B cell (primary cell): ENCODE measurements at regions not wholly inside any gene's neighbourhood (a gene's known extent, or its start where the extent isn't known, plus 50 kb on each side); places are given as distances from the start of the nearest gene placed in this dataset.

Source experiments
- ATAC-seq: fragments of 200-7000 bp; cut with Tn5 transposase; one replicate; pipeline ENCODE4 v1.10.0; 2021; ENCODE audit warnings: low read depth, mild to moderate bottlenecking, moderate number of reproducible peaks, moderate library complexity
- CTCF ChIA-PET: fragments of 350-600 bp; sonication (Branson Sonifier 250); formaldehyde crosslinking; loops from one replicate; lab custom pipeline; 2021; ENCODE audit warnings: antibody characterized with exemption, inconsistent platforms; lab: Charles Lee
- POLR2A ChIA-PET: fragments of 350-600 bp; sonication (Branson Sonifier 250); formaldehyde crosslinking; loops from one replicate; lab custom pipeline; 2021; ENCODE audit warnings: antibody characterized with exemption; lab: Charles Lee
- DNase-seq: peaks from one replicate; pipeline ENCODE4 v3.0.0; 2013
- H2AFZ ChIP-seq: 2 replicates; pipeline ENCODE4 v1.6.1; 2012; ENCODE audit warnings: mild to moderate bottlenecking, low read depth, low read length; ENCODE audit not compliant: insufficient read depth, poor library complexity, severe bottlenecking
- H3K27ac ChIP-seq, 2 donors: 1 replicate in 1 of 2; 2 replicates in 1 of 2; pipeline ENCODE4 v1.5.1; 2012 to 2013; ENCODE audit warnings: low read length in 2 of 2, mild to moderate bottlenecking in 2 of 2, moderate library complexity in 1 of 2
- H3K27me3 ChIP-seq, 4 experiments: fragments of 200-600 bp in 1 of 4; sonication (generic) in 1 of 4; replicated peaks in 1 of 4; 1 replicate in 2 of 4; 2 replicates in 2 of 4; pipeline versions ENCODE4 v1.6.1 to v1.7.0; 2013 to 2016; ENCODE audit warnings: low read length in 3 of 4, mild to moderate bottlenecking in 2 of 4, mixed read lengths in 1 of 4, moderate library complexity in 1 of 4; ENCODE audit not compliant: insufficient read depth in 4 of 4, control insufficient read depth in 3 of 4; ENCODE audit errors: control extremely low read depth in 1 of 4
- H3K36me3 ChIP-seq, 2 experiments: replicated peaks in 1 of 2; 1 replicate in 1 of 2; 2 replicates in 1 of 2; pipeline versions ENCODE4 v1.6.1 to v1.7.1; 2013; ENCODE audit warnings: low read length in 1 of 2; ENCODE audit not compliant: insufficient read depth in 2 of 2, control insufficient read depth in 1 of 2; ENCODE audit errors: control extremely low read depth in 1 of 2, extremely low read depth in 1 of 2
- H3K4me1 ChIP-seq, 2 donors: fragments of 200-600 bp in 1 of 2; sonication (generic) in 1 of 2; 1 replicate in 1 of 2; 2 replicates in 1 of 2; pipeline versions ENCODE4 v1.5.1 to v1.6.1; 2013 to 2017; ENCODE audit warnings: low read length in 2 of 2; ENCODE audit not compliant: control insufficient read depth in 2 of 2, insufficient read depth in 2 of 2
- H3K4me2 ChIP-seq: replicated peaks from 2 replicates; pipeline ENCODE3; 2012; ENCODE audit warnings: mild to moderate bottlenecking, low read depth, low read length; ENCODE audit not compliant: poor library complexity, severe bottlenecking
- H3K4me3 ChIP-seq, 5 experiments: fragments of 200-600 bp in 1 of 5; sonication (generic) in 1 of 5; 1 replicate in 3 of 5; 2 replicates in 2 of 5; pipeline versions ENCODE4 v1.5.1 to v1.7.0; 2011 to 2016; ENCODE audit warnings: low read length in 4 of 5, mild to moderate bottlenecking in 4 of 5, low read depth in 2 of 5, control low read depth in 1 of 5, moderate library complexity in 1 of 5; ENCODE audit not compliant: insufficient read depth in 1 of 5; ENCODE audit errors: control extremely low read depth in 1 of 5, extremely low read depth in 1 of 5
- H3K79me2 ChIP-seq: fragments of 200-600 bp; sonication (generic); one replicate; pipeline ENCODE4 v1.6.0; 2016; ENCODE audit warnings: low read length; ENCODE audit not compliant: control insufficient read depth, insufficient read depth
- H3K9ac ChIP-seq: fragments of 200-600 bp; sonication (generic); 2 replicates; pipeline ENCODE4 v1.6.1; 2017; ENCODE audit warnings: mild to moderate bottlenecking, low read length, moderate library complexity
- H3K9me3 ChIP-seq, 3 donors: one replicate each; pipeline versions ENCODE4 v1.6.1 to v1.7.1; 2013; ENCODE audit warnings: low read length in 2 of 3; ENCODE audit not compliant: control insufficient read depth in 2 of 3, insufficient read depth in 1 of 3; ENCODE audit errors: control extremely low read depth in 1 of 3
- H4K20me1 ChIP-seq: 2 replicates; pipeline ENCODE4 v1.6.0; 2012; ENCODE audit warnings: mild to moderate bottlenecking, low read length; ENCODE audit not compliant: insufficient read depth, control insufficient read depth, poor library complexity, severe bottlenecking
- H3K27ac Mint-ChIP-seq: one replicate; pipeline ENCODE4 v1.8.0; 2021; ENCODE audit warnings: mixed read lengths
- H3K27me3 Mint-ChIP-seq: one replicate; pipeline ENCODE4 v1.8.0; 2021; ENCODE audit warnings: mixed read lengths
- H3K4me1 Mint-ChIP-seq: one replicate; pipeline ENCODE4 v1.8.0; 2021; ENCODE audit warnings: mixed read lengths
- H3K4me3 Mint-ChIP-seq: one replicate; pipeline ENCODE4 v1.8.0; 2021; ENCODE audit warnings: mixed read lengths
- H3K9me3 Mint-ChIP-seq: one replicate; pipeline ENCODE4 v1.8.0; 2022; ENCODE audit warnings: mixed read lengths; ENCODE audit not compliant: insufficient read depth
- CTCF ChIP-seq: fragments of 200-600 bp; IDR thresholded peaks from one replicate; pipeline ENCODE4 v1.8.0; 2022; ENCODE audit warnings: antibody characterized with exemption, mild to moderate bottlenecking
- EZH2 ChIP-seq: IDR thresholded peaks from 2 replicates; pipeline ENCODE4 v1.6.1; 2012; ENCODE audit warnings: borderline replicate concordance, low read depth, mild to moderate bottlenecking, moderate library complexity, low read length; ENCODE audit not compliant: insufficient read depth, poor library complexity, severe bottlenecking
- WGBS: methylation state at CpG from one replicate; pipeline ENCODE4 v1.1.5; 2013; ENCODE audit warnings: missing lambda C conversion rate; ENCODE audit not compliant: insufficient coverage; 5-methylcytosine and 5-hydroxymethylcytosine counted together
- intact Hi-C: fragments of 100-400 bp; cut with micrococcal nuclease; formaldehyde crosslinking; loops from one replicate; pipeline ENCODE4 v1.10.0; 2022

- Histone ChIP-seq H3K4me2 (no peak overlapping the region), H3K9me3 (peaks cover 0 to 3% (median 0%) of the 10 kb centered on the region in 3 donors), H3K27me3 (no peaks in the 10 kb centered on the region), H3K36me3 (no peaks in the 10 kb centered on the region), H3K79me2 (no peaks in the 10 kb centered on the region), H3K4me1 (no peaks in the 10 kb centered on the region), H3K4me3 (no peak overlapping the region), H3K27ac (no peak overlapping the region), H2AFZ (no peak overlapping the region), H3K9ac (no peak overlapping the region), H4K20me1 (no peaks in the 10 kb centered on the region)
- DNase-seq: no peak
- Mint-ChIP-seq H3K9me3 (no peaks in the 10 kb centered on the region), H3K4me3 (no peak overlapping the region), H3K27ac (no peak overlapping the region), H3K27me3 (no peaks in the 10 kb centered on the region), H3K4me1 (peaks cover 1% of the 10 kb centered on the region)
- CTCF ChIA-PET: no interaction called here
- TF ChIP-seq CTCF (no peak), EZH2 (no peak)
- intact Hi-C loops: no loop called here
- no peak for ATAC-seq
- POLR2A ChIA-PET: no interaction called here
- 62% methylated on average over 25 of the region's 25 CpGs for WGBS
Measured at GRCh38 chr17:79465011-79465680, 145.7 kb downstream of the RBFOX3 start.

- intact Hi-C loops: no loop called here
- H2AFZ ChIP-seq: no peak overlapping the region
- H3K4me3 ChIP-seq: no peak overlapping the region
- H3K27ac ChIP-seq: no peak overlapping the region
- no peaks in the 10 kb centered on the region for H3K9me3 Mint-ChIP-seq
- peaks cover 1% of the 10 kb centered on the region for H3K4me1 Mint-ChIP-seq
- no peaks in the 10 kb centered on the region for H4K20me1 ChIP-seq
- no peak for TF ChIP-seq CTCF
- TF ChIP-seq EZH2: no peak
- WGBS: 91% methylated on average over 28 of the region's 28 CpGs
- no peak overlapping the region for H3K9ac ChIP-seq
- no peak for DNase-seq
- no peaks in the 10 kb centered on the region for H3K79me2 ChIP-seq
- H3K27ac Mint-ChIP-seq: no peak overlapping the region
- H3K4me3 Mint-ChIP-seq: no peak overlapping the region
- no peak for ATAC-seq
- no peaks in the 10 kb centered on the region for H3K27me3 ChIP-seq
- H3K27me3 Mint-ChIP-seq: peaks cover 5% of the 10 kb centered on the region
- ChIA-PET POLR2A (no interaction called here), CTCF (no interaction called here)
- H3K4me1 ChIP-seq: no peaks in the 10 kb centered on the region
- no peak overlapping the region for H3K4me2 ChIP-seq
- H3K9me3 ChIP-seq: peaks cover 0 to 3% (median 0%) of the 10 kb centered on the region in 3 donors
- H3K36me3 ChIP-seq: no peaks in the 10 kb centered on the region
Measured at GRCh38 chr17:79464318-79465010, 146.4 kb downstream of the RBFOX3 start.
